HEK293 (cell line): ENCODE measurements at regions not wholly inside any gene's neighbourhood (a gene's known extent, or its start where the extent isn't known, plus 50 kb on each side); places are given as distances from the start of the nearest gene placed in this dataset.

Experiments
- CTCF ChIA-PET: fragments of 350-600 bp; formaldehyde crosslinking; extraction: SDS; loops from one replicate; lab custom pipeline; 2021; ENCODE audit warnings: antibody characterized with exemption; lab: Yijun Ruan, JAX
- POLR2A ChIA-PET: fragments of 300-600 bp; formaldehyde crosslinking; extraction: SDS; loops from one replicate; lab custom pipeline; 2020; ENCODE audit warnings: antibody characterized with exemption, inconsistent platforms; lab: Yijun Ruan, JAX
- H3K27ac ChIP-seq: fragments of 200-500 bp; sonication (Bioruptor generic); 2 replicates; pipeline ENCODE4 v1.5.1; 2014; ENCODE audit warnings: low read depth, low read length, control low read depth, inconsistent platforms; ENCODE audit errors: extremely low read depth
- H3K36me3 ChIP-seq, 2 experiments: fragments of 200-500 bp in 1 of 2; sonication (Bioruptor generic) in 1 of 2; 1 replicate in 1 of 2; 2 replicates in 1 of 2; pipeline ENCODE4 v1.5.1; 2014 to 2017; ENCODE audit warnings: inconsistent platforms in 2 of 2, low read length in 2 of 2; ENCODE audit not compliant: control insufficient read depth in 2 of 2, insufficient read depth in 1 of 2
- H3K4me1 ChIP-seq: fragments of 200-500 bp; sonication (Bioruptor generic); 2 replicates; pipeline ENCODE4 v1.5.1; 2014; ENCODE audit warnings: mild to moderate bottlenecking, low read length, inconsistent platforms; ENCODE audit not compliant: control insufficient read depth, insufficient read depth
- H3K4me3 ChIP-seq: 2 replicates; pipeline ENCODE4 v1.5.1; 2011; ENCODE audit warnings: low read depth, mild to moderate bottlenecking, control low read depth, low read length, moderate library complexity
- H3K9me3 ChIP-seq: fragments of 200-500 bp; sonication (Bioruptor generic); 2 replicates; pipeline ENCODE4 v1.5.1; 2014; ENCODE audit warnings: low read depth, low read length, inconsistent platforms; ENCODE audit not compliant: control insufficient read depth, insufficient read depth
- GLIS1 ChIP-seq: fragments of 450-650 bp; formaldehyde crosslinking; IDR thresholded peaks from 2 replicates; pipeline ENCODE4 v1.5.1; 2016; ENCODE audit warnings: missing biosample characterization, missing genetic modification characterization
- IKZF3 ChIP-seq: fragments of 450-650 bp; IDR thresholded peaks from 2 replicates; pipeline ENCODE4 v1.5.0; 2018; ENCODE audit warnings: missing biosample characterization, mild to moderate bottlenecking, missing genetic modification characterization, moderate library complexity
- KLF1 ChIP-seq: fragments of 450-650 bp; formaldehyde crosslinking; IDR thresholded peaks from 2 replicates; pipeline ENCODE4 v1.5.1; 2016; ENCODE audit warnings: missing biosample characterization, missing genetic modification characterization
- PATZ1 ChIP-seq: fragments of 450-650 bp; formaldehyde crosslinking; IDR thresholded peaks from 2 replicates; pipeline ENCODE4 v1.5.1; 2016; ENCODE audit warnings: missing biosample characterization, missing genetic modification characterization
- SCRT1 ChIP-seq: fragments of 450-650 bp; formaldehyde crosslinking; IDR thresholded peaks from 2 replicates; pipeline ENCODE4 v1.5.1; 2016; ENCODE audit warnings: missing biosample characterization, missing genetic modification characterization, borderline replicate concordance
- SP7 ChIP-seq: fragments of 450-650 bp; formaldehyde crosslinking; IDR thresholded peaks from 2 replicates; pipeline ENCODE4 v1.5.1; 2016; ENCODE audit warnings: missing biosample characterization, missing genetic modification characterization
- ZNF140 ChIP-seq: fragments of 450-650 bp; formaldehyde crosslinking; IDR thresholded peaks from 2 replicates; pipeline ENCODE4 v1.5.1; 2016; ENCODE audit warnings: missing biosample characterization, missing genetic modification characterization
- ZNF155 ChIP-seq: fragments of 450-650 bp; formaldehyde crosslinking; IDR thresholded peaks from 2 replicates; pipeline ENCODE4 v1.5.1; 2016; ENCODE audit warnings: missing biosample characterization, missing genetic modification characterization
- ZNF157 ChIP-seq: fragments of 450-650 bp; formaldehyde crosslinking; IDR thresholded peaks from 2 replicates; pipeline ENCODE4 v1.5.1; 2016; ENCODE audit warnings: missing biosample characterization, missing genetic modification characterization
- ZNF19 ChIP-seq: fragments of 450-650 bp; formaldehyde crosslinking; IDR thresholded peaks from 2 replicates; pipeline ENCODE4; 2016; ENCODE audit warnings: missing biosample characterization, missing genetic modification characterization, low read depth
- ZNF23 ChIP-seq: fragments of 450-650 bp; formaldehyde crosslinking; IDR thresholded peaks from 2 replicates; pipeline ENCODE4 v1.5.1; 2016; ENCODE audit warnings: missing biosample characterization, missing genetic modification characterization, borderline replicate concordance
- ZNF239 ChIP-seq: fragments of 450-650 bp; formaldehyde crosslinking; IDR thresholded peaks from 2 replicates; pipeline ENCODE4 v1.5.1; 2016; ENCODE audit warnings: missing biosample characterization, missing genetic modification characterization
- ZNF394 ChIP-seq: fragments of 450-650 bp; formaldehyde crosslinking; IDR thresholded peaks from 2 replicates; pipeline ENCODE4 v1.5.1; 2016; ENCODE audit warnings: missing biosample characterization, missing genetic modification characterization, mild to moderate bottlenecking, moderate library complexity, borderline replicate concordance
- ZNF501 ChIP-seq: fragments of 450-650 bp; formaldehyde crosslinking; IDR thresholded peaks from 2 replicates; pipeline ENCODE4 v1.5.1; 2016; ENCODE audit warnings: missing biosample characterization, missing genetic modification characterization
- ZNF549 ChIP-seq: fragments of 450-650 bp; IDR thresholded peaks from 2 replicates; pipeline ENCODE4 v1.5.1; 2018; ENCODE audit warnings: missing biosample characterization, missing genetic modification characterization, mild to moderate bottlenecking, inconsistent platforms, moderate library complexity
- ZNF596 ChIP-seq: fragments of 450-650 bp; IDR thresholded peaks from 2 replicates; pipeline ENCODE4 v1.5.0; 2018; ENCODE audit warnings: missing biosample characterization, mild to moderate bottlenecking, missing genetic modification characterization, moderate library complexity
- ZNF624 ChIP-seq: fragments of 450-650 bp; formaldehyde crosslinking; IDR thresholded peaks from 2 replicates; pipeline ENCODE4 v1.5.1; 2017; ENCODE audit warnings: missing biosample characterization, missing genetic modification characterization
- ZNF654 ChIP-seq: fragments of 450-650 bp; formaldehyde crosslinking; IDR thresholded peaks from 2 replicates; pipeline ENCODE4 v1.5.1; 2016; ENCODE audit warnings: low read depth, missing biosample characterization, missing genetic modification characterization
- ZNF747 ChIP-seq: fragments of 450-650 bp; formaldehyde crosslinking; IDR thresholded peaks from 2 replicates; pipeline ENCODE4 v1.5.1; 2016; ENCODE audit warnings: missing biosample characterization, missing genetic modification characterization
- ZNF768 ChIP-seq: fragments of 450-650 bp; formaldehyde crosslinking; IDR thresholded peaks from 2 replicates; pipeline ENCODE4 v1.5.1; 2018; ENCODE audit warnings: missing biosample characterization, mild to moderate bottlenecking, missing genetic modification characterization
- ZNF792 ChIP-seq: fragments of 450-650 bp; formaldehyde crosslinking; IDR thresholded peaks from 2 replicates; pipeline ENCODE4 v1.5.1; 2016; ENCODE audit warnings: missing biosample characterization, missing genetic modification characterization
- ZSCAN5A ChIP-seq: fragments of 450-650 bp; formaldehyde crosslinking; IDR thresholded peaks from 2 replicates; pipeline ENCODE4 v1.5.1; 2016; ENCODE audit warnings: missing biosample characterization, missing genetic modification characterization
- TF ChIP-seq, protein P1 (sequence below): fragments of 450-650 bp; formaldehyde crosslinking; conservative IDR thresholded peaks from 2 replicates; pipeline ENCODE4 v1.5.1; 2016; ENCODE audit warnings: low read depth, missing biosample characterization, missing genetic modification characterization
- TF ChIP-seq, protein P2 (sequence below): fragments of 450-650 bp; formaldehyde crosslinking; IDR thresholded peaks from 2 replicates; pipeline ENCODE4 v1.5.1; 2016; ENCODE audit warnings: missing biosample characterization, missing genetic modification characterization

DNA sequence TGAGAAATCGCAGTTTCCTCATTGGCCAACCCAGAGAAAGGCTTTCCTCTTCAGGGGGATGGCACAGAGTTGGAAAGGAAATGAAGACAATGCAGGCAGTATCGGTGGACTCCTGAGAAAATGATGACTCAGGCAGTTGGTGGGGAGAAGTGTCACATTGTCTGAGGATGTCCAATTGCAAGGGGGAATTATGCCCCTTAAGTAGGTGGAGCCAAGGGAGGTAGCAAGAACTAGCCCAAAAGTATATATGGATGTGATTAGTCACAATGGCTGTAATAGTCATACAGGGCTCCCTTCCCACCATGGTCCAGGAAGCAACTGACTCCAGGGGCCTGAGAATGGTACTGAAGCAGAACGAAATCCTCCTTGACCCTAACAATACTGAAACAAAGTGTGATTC is 58.3 kb upstream of the EGFR start:
- CTCF ChIA-PET = no interaction called here
- no peak overlapping the region for H3K27ac ChIP-seq
- no peak overlapping the region for H3K4me3 ChIP-seq
- POLR2A ChIA-PET = interaction anchor here (0.8 kb wide), 1 partner anchor 1100 kb away, joined by 3 read pairs; no protein-coding TSS in a partner anchor
- no peak for TF ChIP-seq ZNF747 (tag by site-specific recombination)
- no peak for TF ChIP-seq ZNF239 (tag by site-specific recombination)
- TF ChIP-seq, protein P1, sequence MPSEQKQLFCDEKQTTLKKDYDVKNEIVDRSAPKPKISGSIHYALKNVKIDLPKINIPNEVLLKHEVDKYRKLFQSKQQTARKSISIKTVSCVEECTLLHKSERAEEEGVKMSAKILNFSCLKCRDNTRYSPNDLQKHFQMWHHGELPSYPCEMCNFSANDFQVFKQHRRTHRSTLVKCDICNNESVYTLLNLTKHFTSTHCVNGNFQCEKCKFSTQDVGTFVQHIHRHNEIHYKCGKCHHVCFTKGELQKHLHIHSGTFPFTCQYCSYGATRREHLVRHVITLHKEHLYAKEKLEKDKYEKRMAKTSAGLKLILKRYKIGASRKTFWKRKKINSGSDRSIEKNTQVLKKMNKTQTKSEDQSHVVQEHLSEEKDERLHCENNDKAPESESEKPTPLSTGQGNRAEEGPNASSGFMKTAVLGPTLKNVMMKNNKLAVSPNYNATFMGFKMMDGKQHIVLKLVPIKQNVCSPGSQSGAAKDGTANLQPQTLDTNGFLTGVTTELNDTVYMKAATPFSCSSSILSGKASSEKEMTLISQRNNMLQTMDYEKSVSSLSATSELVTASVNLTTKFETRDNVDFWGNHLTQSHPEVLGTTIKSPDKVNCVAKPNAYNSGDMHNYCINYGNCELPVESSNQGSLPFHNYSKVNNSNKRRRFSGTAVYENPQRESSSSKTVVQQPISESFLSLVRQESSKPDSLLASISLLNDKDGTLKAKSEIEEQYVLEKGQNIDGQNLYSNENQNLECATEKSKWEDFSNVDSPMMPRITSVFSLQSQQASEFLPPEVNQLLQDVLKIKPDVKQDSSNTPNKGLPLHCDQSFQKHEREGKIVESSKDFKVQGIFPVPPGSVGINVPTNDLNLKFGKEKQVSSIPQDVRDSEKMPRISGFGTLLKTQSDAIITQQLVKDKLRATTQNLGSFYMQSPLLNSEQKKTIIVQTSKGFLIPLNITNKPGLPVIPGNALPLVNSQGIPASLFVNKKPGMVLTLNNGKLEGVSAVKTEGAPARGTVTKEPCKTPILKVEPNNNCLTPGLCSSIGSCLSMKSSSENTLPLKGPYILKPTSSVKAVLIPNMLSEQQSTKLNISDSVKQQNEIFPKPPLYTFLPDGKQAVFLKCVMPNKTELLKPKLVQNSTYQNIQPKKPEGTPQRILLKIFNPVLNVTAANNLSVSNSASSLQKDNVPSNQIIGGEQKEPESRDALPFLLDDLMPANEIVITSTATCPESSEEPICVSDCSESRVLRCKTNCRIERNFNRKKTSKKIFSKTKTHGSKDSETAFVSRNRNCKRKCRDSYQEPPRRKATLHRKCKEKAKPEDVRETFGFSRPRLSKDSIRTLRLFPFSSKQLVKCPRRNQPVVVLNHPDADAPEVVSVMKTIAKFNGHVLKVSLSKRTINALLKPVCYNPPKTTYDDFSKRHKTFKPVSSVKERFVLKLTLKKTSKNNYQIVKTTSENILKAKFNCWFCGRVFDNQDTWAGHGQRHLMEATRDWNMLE = no peak
- TF ChIP-seq ZNF23 (tag by site-specific recombination) = no peak
- TF ChIP-seq, protein P2, sequence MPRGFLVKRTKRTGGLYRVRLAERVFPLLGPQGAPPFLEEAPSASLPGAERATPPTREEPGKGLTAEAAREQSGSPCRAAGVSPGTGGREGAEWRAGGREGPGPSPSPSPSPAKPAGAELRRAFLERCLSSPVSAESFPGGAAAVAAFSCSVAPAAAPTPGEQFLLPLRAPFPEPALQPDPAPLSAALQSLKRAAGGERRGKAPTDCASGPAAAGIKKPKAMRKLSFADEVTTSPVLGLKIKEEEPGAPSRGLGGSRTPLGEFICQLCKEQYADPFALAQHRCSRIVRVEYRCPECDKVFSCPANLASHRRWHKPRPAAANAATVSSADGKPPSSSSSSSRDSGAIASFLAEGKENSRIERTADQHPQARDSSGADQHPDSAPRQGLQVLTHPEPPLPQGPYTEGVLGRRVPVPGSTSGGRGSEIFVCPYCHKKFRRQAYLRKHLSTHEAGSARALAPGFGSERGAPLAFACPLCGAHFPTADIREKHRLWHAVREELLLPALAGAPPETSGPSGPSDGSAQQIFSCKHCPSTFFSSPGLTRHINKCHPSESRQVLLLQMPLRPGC (tag by site-specific recombination) = no peak
- no peak for TF ChIP-seq PATZ1 (tag by site-specific recombination)
- no peak for TF ChIP-seq ZNF792 (tag by site-specific recombination)
- TF ChIP-seq ZSCAN5A (tag by site-specific recombination) = no peak
- no peak for TF ChIP-seq SCRT1 (tag by site-specific recombination)
- no peak for TF ChIP-seq ZNF596 (tag by site-specific recombination)
- no peak for TF ChIP-seq ZNF549 (tag by site-specific recombination)
- TF ChIP-seq KLF1 (tag by site-specific recombination) = no peak
- TF ChIP-seq ZNF157 (tag by site-specific recombination) = no peak
- TF ChIP-seq ZNF140 (tag by site-specific recombination) = no peak
- no peaks in the 10 kb centered on the region for H3K9me3 ChIP-seq
- no peaks in the 10 kb centered on the region for H3K4me1 ChIP-seq
- no peaks in the 10 kb centered on the region; a peak in 1 of 3 replicates for H3K36me3 ChIP-seq

DNA sequence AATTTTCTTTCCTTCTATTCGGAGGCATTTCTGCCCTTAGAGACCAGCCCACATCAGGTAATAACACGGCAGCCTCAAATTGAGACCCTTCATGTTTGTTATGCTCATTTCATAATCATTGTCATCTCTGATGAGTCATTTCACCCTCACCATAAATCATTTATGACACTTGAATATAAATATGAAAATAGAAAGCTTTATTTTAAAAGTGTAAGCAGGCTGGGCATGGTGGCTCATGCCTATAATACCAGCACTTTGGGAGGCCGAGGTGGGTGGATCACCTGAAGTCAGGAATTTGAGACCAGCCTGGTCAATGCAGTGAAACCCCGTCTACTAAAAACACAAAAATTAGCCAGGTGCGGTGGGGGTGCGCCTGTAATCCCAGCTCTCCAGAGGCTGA is 57.4 kb upstream of the EGFR start:
- no peaks in the 10 kb centered on the region for H3K4me1 ChIP-seq
- ChIA-PET POLR2A (no interaction called here), CTCF (interaction anchor here (0.5 kb wide), 1 partner anchor 1227 kb away, joined by 3 read pairs; no protein-coding TSS in a partner anchor)
- no peak overlapping the region for H3K27ac ChIP-seq
- H3K36me3 ChIP-seq = no peaks in the 10 kb centered on the region; a peak in 1 of 3 replicates
- H3K9me3 ChIP-seq = no peaks in the 10 kb centered on the region
- H3K4me3 ChIP-seq = no peak overlapping the region
- no peak for TF ChIP-seq ZNF768 (tag by site-specific recombination)
- no peak for TF ChIP-seq ZNF394 (tag by site-specific recombination)
- TF ChIP-seq PATZ1 (tag by site-specific recombination) = no peak
- TF ChIP-seq ZNF624 = no peak
- no peak for TF ChIP-seq GLIS1
- TF ChIP-seq ZNF501 (tag by site-specific recombination) = no peak
- TF ChIP-seq SP7 = no peak
- TF ChIP-seq ZNF155 (tag by site-specific recombination) = no peak
- TF ChIP-seq ZNF19 (tag by site-specific recombination) = no peak
- no peak for TF ChIP-seq ZNF654 (tag by site-specific recombination)
- no peak for TF ChIP-seq IKZF3
- no peak for TF ChIP-seq ZNF549 (tag by site-specific recombination)
